ENCODE measurements at regions not wholly inside any gene's neighbourhood (a gene's known extent, or its start where the extent isn't known, plus 50 kb on each side); places are given as distances from the start of the nearest gene placed in this dataset.
A peak's percentile ranks its signal among the peaks of the same experiment; 100 is the strongest.
"Not testable (repeated sequence)": the region's sequence is repeated elsewhere in the genome, so short reads cannot be mapped to it uniquely, and the experiment has no call there.

DNA sequence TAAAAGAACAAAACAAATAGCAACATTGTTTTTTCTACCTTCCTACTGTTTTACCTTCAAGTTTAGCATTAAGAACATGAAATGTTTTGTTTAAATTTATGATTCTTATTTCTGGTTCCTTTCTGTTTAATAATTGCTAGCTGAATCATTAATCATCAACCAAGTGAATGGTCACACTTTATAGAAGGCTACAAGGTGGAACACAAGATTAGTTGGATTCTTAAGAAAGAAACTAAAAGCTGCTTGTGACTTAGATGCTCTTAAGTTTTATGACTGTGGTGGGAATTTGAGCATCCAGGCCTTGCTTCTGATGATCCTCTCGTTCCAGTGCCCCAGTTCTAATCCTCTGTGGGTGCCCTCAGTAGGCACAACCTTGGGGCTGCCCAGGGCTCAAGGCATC is 947.5 kb upstream of the DEFB115 start:
- H3K27ac ChIP-seq (ENCODE audit: low read depth in 1 of 2, low read length in 2 of 2); intact Hi-C loops (cut with DNase I); H3K4me1 ChIP-seq (ENCODE audit: control insufficient read depth in 1 of 2, insufficient read depth in 2 of 2, low read length in 2 of 2); DNase-seq; H3K9me3 ChIP-seq (ENCODE audit: control insufficient read depth, low read length); H3K4me3 ChIP-seq (ENCODE audit: low read length in 2 of 2); ATAC-seq (ENCODE audit: low FRiP score); H3K36me3 ChIP-seq (ENCODE audit: control insufficient read depth in 1 of 2, insufficient read depth in 2 of 2, low read length in 1 of 2); H3K27me3 ChIP-seq (ENCODE audit: control insufficient read depth in 1 of 2, insufficient read depth in 2 of 2, low read length in 1 of 2): not testable (repeated sequence)
- 28 to 50% methylated on average over 1 of the region's 1 CpG for WGBS, 2 donors

DNA sequence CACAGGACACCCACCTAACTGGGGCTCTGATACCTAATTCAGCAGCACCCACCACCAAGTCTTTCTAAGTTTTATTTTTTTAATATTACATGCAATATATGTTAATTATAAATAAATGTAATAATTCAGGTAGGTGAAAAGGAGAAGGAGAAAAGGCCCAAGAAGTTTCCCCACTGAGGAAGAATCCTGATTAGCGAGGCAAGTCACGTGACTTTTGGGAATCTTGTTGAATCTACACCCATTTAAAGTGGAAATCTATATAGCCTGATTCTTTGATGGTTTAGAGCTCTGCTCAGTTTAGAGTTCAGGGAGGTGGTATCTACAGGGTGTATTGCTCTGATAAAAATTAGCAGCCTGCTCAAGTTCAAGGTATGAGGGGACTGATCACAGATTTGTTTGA is 947.1 kb upstream of the DEFB115 start:
- DNase-seq; H3K4me1 ChIP-seq (ENCODE audit: control insufficient read depth in 1 of 2, insufficient read depth in 2 of 2, low read length in 2 of 2); H3K9me3 ChIP-seq (ENCODE audit: control insufficient read depth, low read length); intact Hi-C loops (cut with DNase I); H3K27ac ChIP-seq (ENCODE audit: low read depth in 1 of 2, low read length in 2 of 2); H3K36me3 ChIP-seq (ENCODE audit: control insufficient read depth in 1 of 2, insufficient read depth in 2 of 2, low read length in 1 of 2); ATAC-seq (ENCODE audit: low FRiP score); H3K27me3 ChIP-seq (ENCODE audit: control insufficient read depth in 1 of 2, insufficient read depth in 2 of 2, low read length in 1 of 2); H3K4me3 ChIP-seq (ENCODE audit: low read length in 2 of 2): not testable (repeated sequence)
- WGBS, 2 donors, result 85 to 86% methylated on average over 2 of the region's 2 CpGs

- H3K9me3 ChIP-seq (ENCODE audit: control insufficient read depth, low read length); H3K4me3 ChIP-seq (ENCODE audit: low read length in 2 of 2); H3K36me3 ChIP-seq (ENCODE audit: control insufficient read depth in 1 of 2, insufficient read depth in 2 of 2, low read length in 1 of 2); H3K4me1 ChIP-seq (ENCODE audit: control insufficient read depth in 1 of 2, insufficient read depth in 2 of 2, low read length in 2 of 2); H3K27ac ChIP-seq (ENCODE audit: low read depth in 1 of 2, low read length in 2 of 2); intact Hi-C loops (cut with DNase I); DNase-seq; H3K27me3 ChIP-seq (ENCODE audit: control insufficient read depth in 1 of 2, insufficient read depth in 2 of 2, low read length in 1 of 2); ATAC-seq (ENCODE audit: low FRiP score): not testable (repeated sequence)
- 88% methylated on average over 4 of the region's 4 CpGs for WGBS, 2 donors
These were observed 945.2 kb upstream of the DEFB115 start for GRCh38 chr20:30312220-30312619.

DNA sequence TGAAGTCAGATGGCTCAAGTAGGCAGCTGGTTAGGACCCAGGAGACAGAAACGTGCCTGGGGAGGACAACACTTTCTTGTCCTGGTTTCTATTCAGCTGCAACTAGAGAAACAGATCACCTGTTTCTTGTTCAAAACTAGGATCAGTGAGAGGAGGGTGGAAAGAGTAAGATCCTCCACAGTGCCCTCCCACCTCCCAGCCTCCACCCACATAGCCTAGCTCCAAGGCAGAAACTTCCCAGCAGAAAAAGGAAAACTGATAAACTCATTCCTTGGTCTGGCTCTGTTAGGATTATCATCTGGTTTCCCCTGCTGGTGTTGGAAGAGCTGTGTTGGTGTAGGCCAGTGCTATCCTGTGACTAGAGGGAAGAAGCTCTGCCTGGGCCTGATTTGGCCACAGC is 943.8 kb upstream of the DEFB115 start:
- H3K27me3 ChIP-seq (ENCODE audit: control insufficient read depth in 1 of 2, insufficient read depth in 2 of 2, low read length in 1 of 2); intact Hi-C loops (cut with DNase I); H3K27ac ChIP-seq (ENCODE audit: low read depth in 1 of 2, low read length in 2 of 2); ATAC-seq (ENCODE audit: low FRiP score); H3K9me3 ChIP-seq (ENCODE audit: control insufficient read depth, low read length); H3K4me3 ChIP-seq (ENCODE audit: low read length in 2 of 2); DNase-seq; H3K4me1 ChIP-seq (ENCODE audit: control insufficient read depth in 1 of 2, insufficient read depth in 2 of 2, low read length in 2 of 2); H3K36me3 ChIP-seq (ENCODE audit: control insufficient read depth in 1 of 2, insufficient read depth in 2 of 2, low read length in 1 of 2): not testable (repeated sequence)
- 54 to 78% methylated on average over 1 of the region's 1 CpG for WGBS, 2 donors

- WGBS, 2 donors, result 15 to 23% methylated on average over 17 to 23 of the region's 23 CpGs
- not testable (repeated sequence) for H3K4me1 ChIP-seq (ENCODE audit: control insufficient read depth in 1 of 2, insufficient read depth in 2 of 2, low read length in 2 of 2)
These were observed 941.4 kb upstream of the DEFB115 start for GRCh38 chr20:30316063-30316462.

GRCh38 chr20:30316532-30317299 is 940.7 kb upstream of the DEFB115 start:
- H3K36me3 ChIP-seq (ENCODE audit: control insufficient read depth in 1 of 2, insufficient read depth in 2 of 2, low read length in 1 of 2); DNase-seq; H3K27ac ChIP-seq (ENCODE audit: low read depth in 1 of 2, low read length in 2 of 2); H3K27me3 ChIP-seq (ENCODE audit: control insufficient read depth in 1 of 2, insufficient read depth in 2 of 2, low read length in 1 of 2); H3K9me3 ChIP-seq (ENCODE audit: control insufficient read depth, low read length); intact Hi-C loops (cut with DNase I); ATAC-seq (ENCODE audit: low FRiP score); H3K4me3 ChIP-seq (ENCODE audit: low read length in 2 of 2); H3K4me1 ChIP-seq (ENCODE audit: control insufficient read depth in 1 of 2, insufficient read depth in 2 of 2, low read length in 2 of 2): not testable (repeated sequence)
- 27 to 33% methylated on average over 45 to 47 of the region's 47 CpGs for WGBS, 2 donors

More at GRCh38 chr20:30316063-30316462, 941.4 kb upstream of the DEFB115 start:
- ATAC-seq (ENCODE audit: low FRiP score); DNase-seq; intact Hi-C loops (cut with DNase I); H3K4me3 ChIP-seq (ENCODE audit: low read length in 2 of 2); H3K27ac ChIP-seq (ENCODE audit: low read depth in 1 of 2, low read length in 2 of 2); H3K27me3 ChIP-seq (ENCODE audit: control insufficient read depth in 1 of 2, insufficient read depth in 2 of 2, low read length in 1 of 2); H3K9me3 ChIP-seq (ENCODE audit: control insufficient read depth, low read length); H3K36me3 ChIP-seq (ENCODE audit: control insufficient read depth in 1 of 2, insufficient read depth in 2 of 2, low read length in 1 of 2): not testable (repeated sequence)

DNA sequence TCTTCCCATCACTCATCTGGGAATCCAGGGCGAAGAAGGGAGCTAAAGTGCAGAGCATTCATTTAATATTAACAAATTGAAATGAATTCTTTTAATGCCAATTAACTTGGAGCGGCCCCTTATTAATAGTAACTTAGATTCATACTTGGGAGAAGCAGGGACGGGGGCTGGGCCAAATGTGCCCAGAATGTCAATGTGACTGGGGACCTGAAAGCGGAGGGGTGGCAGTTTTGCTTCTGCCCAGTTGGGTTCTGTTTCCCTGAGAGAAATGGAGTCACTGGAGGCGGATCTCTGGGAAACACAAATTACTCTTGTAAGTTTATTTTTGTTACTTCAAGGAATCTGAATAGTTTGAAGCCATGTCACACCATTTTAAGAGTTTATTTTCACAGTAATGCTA is 923.7 kb upstream of the DEFB115 start:
- not testable (repeated sequence) for ATAC-seq (ENCODE audit: low FRiP score)
- H3K27ac ChIP-seq (ENCODE audit: low read depth in 1 of 2, low read length in 2 of 2), result peak overlapping the region; percentile 61 to 67
- WGBS, 2 donors, result 9 to 16% methylated on average over 5 of the region's 5 CpGs

DNA sequence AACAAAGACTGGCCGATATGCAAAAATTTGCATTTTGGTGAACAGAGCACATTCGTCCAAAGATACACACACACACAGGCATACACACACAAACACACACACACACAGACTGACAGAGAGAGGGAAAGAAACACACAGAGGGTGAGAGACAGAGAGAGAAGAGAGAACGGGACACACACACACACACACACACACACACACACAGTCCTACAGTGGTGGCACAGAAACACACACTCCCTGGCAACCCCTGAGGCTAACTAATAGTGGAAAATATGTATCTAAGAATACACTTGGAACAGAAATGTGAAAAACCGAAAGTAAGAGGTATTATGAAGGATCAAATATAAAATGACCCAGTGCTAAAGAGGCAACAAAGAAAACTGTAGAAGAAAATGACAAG is 919.9 kb upstream of the DEFB115 start:
- H3K4me3 ChIP-seq (ENCODE audit: low read length in 2 of 2); H3K36me3 ChIP-seq (ENCODE audit: control insufficient read depth in 1 of 2, insufficient read depth in 2 of 2, low read length in 1 of 2); H3K9me3 ChIP-seq (ENCODE audit: control insufficient read depth, low read length); H3K4me1 ChIP-seq (ENCODE audit: control insufficient read depth in 1 of 2, insufficient read depth in 2 of 2, low read length in 2 of 2); H3K27me3 ChIP-seq (ENCODE audit: control insufficient read depth in 1 of 2, insufficient read depth in 2 of 2, low read length in 1 of 2); intact Hi-C loops (cut with DNase I); ATAC-seq (ENCODE audit: low FRiP score): not testable (repeated sequence)
- 6 to 11% methylated on average over 4 of the region's 4 CpGs for WGBS, 2 donors
- peak overlapping the region in 1 of 2 donors; percentile 71 for H3K27ac ChIP-seq (ENCODE audit: low read depth in 1 of 2, low read length in 2 of 2)
- DNase-seq, result peak in 1 of 2 donors; percentile 78

More for the DNA sequence above, 923.7 kb upstream of the DEFB115 start:
- intact Hi-C loops (cut with DNase I); H3K27me3 ChIP-seq (ENCODE audit: control insufficient read depth in 1 of 2, insufficient read depth in 2 of 2, low read length in 1 of 2); H3K4me3 ChIP-seq (ENCODE audit: low read length in 2 of 2); H3K9me3 ChIP-seq (ENCODE audit: control insufficient read depth, low read length); H3K36me3 ChIP-seq (ENCODE audit: control insufficient read depth in 1 of 2, insufficient read depth in 2 of 2, low read length in 1 of 2); H3K4me1 ChIP-seq (ENCODE audit: control insufficient read depth in 1 of 2, insufficient read depth in 2 of 2, low read length in 2 of 2): not testable (repeated sequence)
- peak; percentile 59 to 77 for DNase-seq

DNA sequence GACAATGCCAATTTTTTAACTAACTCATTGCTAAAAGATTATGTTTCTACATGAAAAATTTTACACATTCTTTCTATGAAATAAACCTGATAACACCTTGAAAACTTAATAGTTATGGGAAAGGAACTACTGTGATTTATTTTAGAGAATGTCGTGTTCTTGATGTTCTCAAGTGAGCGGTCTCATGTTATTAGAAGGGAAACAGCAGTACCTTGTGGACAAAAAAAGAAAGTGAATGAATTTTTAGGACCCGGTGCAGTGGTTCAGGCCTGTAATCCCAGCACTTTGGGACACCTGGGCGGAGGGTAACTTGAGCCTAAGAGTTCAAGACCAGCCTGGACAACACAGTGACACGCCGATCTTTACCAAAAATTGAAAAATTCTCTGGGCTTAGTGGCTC is 908.5 kb upstream of the DEFB115 start:
- H3K9me3 ChIP-seq (ENCODE audit: control insufficient read depth, low read length); H3K4me3 ChIP-seq (ENCODE audit: low read length in 2 of 2); intact Hi-C loops (cut with DNase I); H3K27ac ChIP-seq (ENCODE audit: low read depth in 1 of 2, low read length in 2 of 2); H3K27me3 ChIP-seq (ENCODE audit: control insufficient read depth in 1 of 2, insufficient read depth in 2 of 2, low read length in 1 of 2); H3K4me1 ChIP-seq (ENCODE audit: control insufficient read depth in 1 of 2, insufficient read depth in 2 of 2, low read length in 2 of 2); DNase-seq; H3K36me3 ChIP-seq (ENCODE audit: control insufficient read depth in 1 of 2, insufficient read depth in 2 of 2, low read length in 1 of 2); ATAC-seq (ENCODE audit: low FRiP score): not testable (repeated sequence)
- 47 to 53% methylated on average over 6 of the region's 6 CpGs for WGBS, 2 donors

All from aorta (tissue), 5 donors.